NCI-H345 treated with DMSO at 0.1 percent for 48 hours (cell line): ENCODE measurements at regions not wholly inside any gene's neighbourhood (a gene's known extent, or its start where the extent isn't known, plus 50 kb on each side); places are given as distances from the start of the nearest gene placed in this dataset.

Experiments
- DNase-seq: peaks from one replicate; lab custom pipeline; 2025; ENCODE audit not compliant: unreplicated experiment; lab: John Stamatoyannopoulos, UW

GRCh38 chr5:176711883-176712282 lies 64.6 kb downstream of the TSPAN17 start:
- DNase-seq, result no peak

DNA sequence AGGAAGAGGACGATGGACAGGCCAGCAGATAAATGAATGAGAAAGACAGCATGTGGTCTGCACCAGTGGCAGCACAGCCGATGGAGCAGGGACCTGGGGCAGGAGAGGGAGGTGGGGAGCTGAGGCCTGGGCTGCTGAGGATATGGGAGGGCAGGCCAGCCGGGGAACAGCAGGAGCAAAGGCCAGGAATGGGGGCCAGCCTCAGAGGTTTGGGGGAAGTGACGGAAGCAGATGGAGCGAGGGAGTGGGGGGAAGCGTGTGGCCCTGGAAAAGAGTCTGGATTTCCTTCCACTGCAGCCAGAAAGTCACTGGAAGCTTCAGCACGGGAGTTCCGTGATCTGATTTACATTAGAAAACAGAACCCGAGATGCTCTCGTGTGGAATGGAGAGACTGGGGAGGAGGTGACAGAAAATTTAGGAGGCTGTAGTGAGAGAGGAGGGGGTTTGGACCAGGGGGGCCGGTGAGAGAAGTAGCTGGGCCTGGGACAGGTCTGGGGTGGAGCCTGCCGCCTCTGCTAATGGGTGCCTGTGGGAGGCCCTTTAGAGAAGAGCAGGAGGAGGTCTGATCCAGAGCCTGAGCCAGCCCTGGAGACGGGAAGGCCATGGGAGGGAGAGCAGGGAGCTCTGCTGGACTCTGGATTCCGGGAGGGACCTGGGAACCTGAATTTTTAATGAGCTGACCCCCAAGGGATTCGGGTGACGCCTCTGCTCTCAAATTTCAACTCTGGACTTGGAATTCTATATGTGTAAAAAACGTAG lies 65.4 kb downstream of the TSPAN17 start:
- no peak for DNase-seq

DNA sequence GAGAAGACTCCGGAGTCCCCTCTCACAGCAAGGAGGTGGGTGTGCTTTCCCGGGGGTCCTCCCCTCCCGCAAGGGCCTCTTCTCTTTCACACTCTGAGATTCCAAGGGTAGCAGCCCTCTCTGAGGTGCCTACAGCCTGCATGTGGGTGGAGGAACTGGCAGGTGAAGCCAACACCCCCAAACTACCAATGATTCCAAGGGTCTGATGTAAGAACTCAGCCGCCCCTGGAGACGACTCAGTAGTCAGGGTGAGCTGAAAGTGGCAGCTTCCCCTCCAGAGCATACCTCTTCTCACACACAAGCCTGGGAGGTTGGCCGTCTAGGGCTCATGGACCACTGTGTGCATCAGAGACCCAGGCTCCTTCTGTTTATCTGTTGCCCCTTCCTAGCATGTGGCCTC lies 66.1 kb downstream of the TSPAN17 start:
- no peak for DNase-seq

GRCh38 chr5:176714067-176714466 lies 66.8 kb downstream of the TSPAN17 start:
- DNase-seq, result no peak

DNA sequence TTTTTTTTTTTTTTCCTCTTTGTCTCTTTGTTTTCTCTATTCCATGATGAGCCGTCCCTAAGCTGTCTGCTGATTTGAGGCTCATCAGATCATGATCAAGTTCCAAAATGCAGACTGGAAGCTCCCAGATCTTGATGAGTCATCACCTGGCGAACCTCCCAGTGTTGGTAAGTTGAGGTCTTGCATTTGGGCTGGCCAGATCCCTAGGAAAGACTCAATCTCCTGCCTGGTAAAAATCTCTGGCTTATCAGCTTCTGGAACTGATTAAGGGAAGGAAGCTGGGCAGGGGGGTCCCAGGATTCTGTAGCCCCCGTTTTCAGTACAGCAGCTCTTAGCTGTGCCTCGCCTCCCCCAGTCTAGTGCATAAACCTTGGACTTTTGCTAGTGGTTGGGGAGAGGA lies 69.0 kb downstream of the TSPAN17 start:
- DNase-seq, result no peak

DNA sequence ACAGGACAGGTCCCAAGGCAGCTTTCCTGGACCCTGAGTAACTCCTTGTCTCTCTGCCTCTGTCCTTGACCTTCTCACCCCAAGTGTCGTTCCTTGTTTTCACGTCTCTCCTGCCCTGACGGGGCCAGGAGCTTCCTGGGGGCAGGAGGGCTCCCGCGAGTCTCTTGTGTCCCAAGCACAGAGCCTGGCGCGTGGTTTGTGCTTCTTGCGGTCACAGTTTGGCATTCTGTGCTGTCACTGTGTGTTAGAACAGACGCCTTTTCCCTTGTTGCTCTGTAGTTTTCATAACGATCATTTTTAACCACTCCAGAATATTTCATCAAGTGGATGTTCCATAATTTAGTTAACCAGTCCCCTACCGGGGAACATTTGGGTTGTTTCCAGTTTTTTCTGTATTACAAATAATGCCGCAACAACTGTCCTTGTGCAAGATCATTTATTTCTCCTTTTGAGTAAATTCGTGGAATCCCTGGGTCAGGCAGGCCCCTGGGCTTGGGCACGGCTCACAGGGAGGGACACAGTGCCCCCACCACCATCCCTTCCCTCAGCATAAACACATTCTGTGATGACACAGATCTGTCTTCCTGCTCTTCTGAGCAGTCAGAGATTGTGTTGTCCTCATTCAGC lies 71.9 kb downstream of the TSPAN17 start:
- no peak for DNase-seq

GRCh38 chr5:176721509-176721908 lies 74.2 kb downstream of the TSPAN17 start:
- no peak for DNase-seq

DNA sequence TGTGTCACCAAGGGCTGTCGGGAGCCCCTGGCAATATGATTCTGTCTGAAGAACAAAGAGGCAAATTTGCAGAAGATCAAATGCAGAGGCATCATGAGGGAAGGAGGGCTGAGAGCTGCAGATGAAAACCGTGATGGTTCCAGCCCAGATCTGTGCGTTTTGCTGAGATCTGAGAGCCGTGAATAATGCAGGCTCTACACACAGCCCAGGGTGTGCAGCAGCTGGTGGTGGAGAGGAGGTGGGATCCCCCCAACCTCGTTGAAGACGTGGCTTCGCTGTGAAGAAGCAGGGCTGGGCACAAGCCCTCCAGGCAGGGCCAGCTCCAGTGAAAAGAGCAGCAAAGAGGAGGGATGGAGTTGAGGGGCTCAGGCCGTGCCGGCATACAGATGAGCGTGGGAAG lies 75.5 kb downstream of the TSPAN17 start:
- no peak for DNase-seq

DNA sequence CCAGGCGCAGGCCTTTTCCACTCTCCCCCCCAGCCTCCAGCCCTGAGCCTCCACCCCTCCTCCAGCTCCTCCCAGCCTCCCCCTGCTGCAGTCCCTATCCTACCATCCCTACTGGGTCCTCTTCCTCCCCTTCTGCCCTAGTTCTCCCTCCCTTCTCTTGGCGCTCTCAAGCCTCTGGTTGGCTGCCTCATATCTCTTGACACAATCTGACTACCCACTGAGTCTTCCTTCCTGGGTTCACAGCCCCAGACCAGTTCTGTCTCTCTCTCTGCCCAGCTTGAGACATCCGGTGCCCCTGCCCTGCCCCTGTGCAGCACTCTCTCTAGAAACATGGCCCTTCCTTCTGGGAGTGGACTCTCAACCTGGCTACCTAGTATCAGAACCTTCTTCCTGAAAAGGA lies 76.2 kb downstream of the TSPAN17 start:
- DNase-seq, result no peak

DNA sequence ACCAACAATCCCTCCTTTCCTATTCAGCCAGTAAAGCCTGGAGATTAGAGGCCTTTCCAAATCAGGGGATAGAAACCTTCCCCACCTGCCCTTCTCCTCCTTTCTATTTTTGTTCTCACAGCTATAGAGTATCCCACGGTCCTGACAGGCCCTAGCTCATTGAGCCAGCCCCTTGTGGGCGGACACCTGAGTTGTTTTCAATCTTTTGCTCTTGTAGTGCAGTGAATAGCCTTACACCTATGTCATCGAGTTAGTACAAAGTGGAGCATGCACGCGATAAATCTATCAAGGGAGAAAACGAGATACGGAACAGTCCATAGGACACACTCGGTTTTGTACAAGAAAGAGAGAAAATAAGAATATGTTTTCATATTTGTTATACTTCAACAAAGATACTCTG lies 77.2 kb downstream of the TSPAN17 start:
- no peak for DNase-seq

GRCh38 chr5:176725521-176726280 lies 78.4 kb downstream of the TSPAN17 start:
- peak; percentile 71 for DNase-seq

GRCh38 chr5:176726746-176727527 lies 79.7 kb downstream of the TSPAN17 start:
- DNase-seq, result no peak

GRCh38 chr5:176727528-176727900 lies 80.2 kb downstream of the TSPAN17 start:
- DNase-seq, result no peak

DNA sequence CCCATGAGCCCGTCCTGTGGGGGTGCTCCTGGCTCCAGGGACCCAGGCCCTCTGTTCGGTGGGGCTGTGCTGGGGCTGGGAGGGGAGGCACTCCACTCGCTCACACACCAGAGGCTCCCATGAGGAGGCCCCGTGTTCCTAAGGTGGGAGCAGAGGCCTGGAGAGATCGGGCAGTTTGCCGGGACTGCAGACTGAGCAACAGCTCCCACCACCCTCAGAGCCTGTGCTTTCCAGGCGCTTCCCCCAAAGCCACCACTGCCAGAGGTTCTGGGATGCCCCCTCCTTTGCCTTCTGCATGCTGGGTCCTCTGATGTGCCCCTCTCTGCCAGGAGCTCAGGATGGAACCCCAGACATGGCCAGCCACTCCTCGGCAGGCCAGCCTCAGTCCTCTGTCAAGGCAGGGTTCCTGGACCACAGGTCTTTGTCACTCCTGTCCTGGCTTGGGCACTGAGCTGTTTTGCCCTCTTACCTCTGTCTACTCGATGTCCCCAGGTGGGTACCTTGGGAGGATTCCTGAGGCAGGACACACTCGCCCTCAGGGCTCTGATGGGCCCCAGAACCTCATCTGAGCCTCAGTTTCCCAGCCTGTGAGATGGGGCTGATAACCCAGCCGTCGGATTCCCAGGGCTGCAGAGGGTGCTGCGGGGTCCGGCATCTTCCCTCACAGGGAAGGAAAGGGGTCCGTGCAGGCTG lies 80.8 kb downstream of the TSPAN17 start:
- DNase-seq, result no peak

DNA sequence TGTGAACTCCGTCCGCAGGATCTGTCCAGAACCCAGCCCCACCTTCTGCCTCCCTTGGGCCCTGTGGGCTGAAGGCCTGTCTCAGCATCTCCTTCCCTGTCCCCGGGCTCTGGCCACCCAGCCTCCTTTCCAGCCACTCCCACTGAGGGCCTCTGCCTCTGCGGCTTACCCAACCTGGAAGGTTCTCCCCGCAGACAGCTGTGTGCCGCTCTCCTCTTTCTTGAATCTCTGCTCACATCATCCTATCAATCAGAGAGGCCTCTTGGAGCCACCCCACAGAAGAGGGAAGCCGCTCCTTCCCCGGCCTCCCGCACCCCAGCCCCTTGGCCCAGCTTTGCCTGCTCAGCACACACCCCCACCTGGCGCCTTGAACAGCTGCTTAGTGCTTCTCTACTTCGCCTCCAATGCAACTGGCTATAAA lies 81.5 kb upstream of the UNC5A start:
- no peak for DNase-seq

DNA sequence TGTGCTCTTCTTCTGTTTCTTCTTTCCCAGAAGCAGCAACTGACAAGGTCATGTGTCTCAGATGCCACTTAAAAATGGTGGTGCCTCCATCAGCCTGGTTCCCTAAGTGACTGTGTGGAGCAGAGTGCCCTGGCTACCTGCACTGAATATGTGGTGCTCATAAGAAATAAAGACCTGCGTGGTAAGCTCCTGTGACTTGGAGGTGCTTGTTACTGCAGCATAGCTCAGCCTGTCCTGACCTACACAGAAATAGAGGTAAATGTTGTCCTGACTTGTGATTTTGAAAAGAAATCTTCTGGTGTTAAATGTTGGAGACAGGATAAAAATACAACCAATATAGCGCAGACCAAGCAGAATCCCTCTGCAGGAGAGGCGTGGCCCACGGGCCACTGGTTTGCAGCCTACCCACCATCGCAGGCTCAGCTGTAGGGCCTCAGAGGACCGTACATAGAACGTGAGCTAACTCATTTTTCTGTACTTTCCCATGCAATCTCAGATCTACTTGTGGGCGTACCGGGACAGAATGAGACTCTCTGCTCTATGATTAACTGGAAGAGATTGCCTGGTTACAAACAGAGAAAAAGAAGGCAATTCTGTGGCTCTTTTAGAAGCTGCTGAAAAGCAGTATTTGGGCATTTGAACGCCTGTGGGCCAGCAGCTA lies 79.4 kb upstream of the UNC5A start:
- no peak for DNase-seq

GRCh38 chr5:176731506-176732160 lies 78.7 kb upstream of the UNC5A start:
- no peak for DNase-seq

- no peak for DNase-seq
These were observed 78.1 kb upstream of the UNC5A start for GRCh38 chr5:176732306-176732705.

DNA sequence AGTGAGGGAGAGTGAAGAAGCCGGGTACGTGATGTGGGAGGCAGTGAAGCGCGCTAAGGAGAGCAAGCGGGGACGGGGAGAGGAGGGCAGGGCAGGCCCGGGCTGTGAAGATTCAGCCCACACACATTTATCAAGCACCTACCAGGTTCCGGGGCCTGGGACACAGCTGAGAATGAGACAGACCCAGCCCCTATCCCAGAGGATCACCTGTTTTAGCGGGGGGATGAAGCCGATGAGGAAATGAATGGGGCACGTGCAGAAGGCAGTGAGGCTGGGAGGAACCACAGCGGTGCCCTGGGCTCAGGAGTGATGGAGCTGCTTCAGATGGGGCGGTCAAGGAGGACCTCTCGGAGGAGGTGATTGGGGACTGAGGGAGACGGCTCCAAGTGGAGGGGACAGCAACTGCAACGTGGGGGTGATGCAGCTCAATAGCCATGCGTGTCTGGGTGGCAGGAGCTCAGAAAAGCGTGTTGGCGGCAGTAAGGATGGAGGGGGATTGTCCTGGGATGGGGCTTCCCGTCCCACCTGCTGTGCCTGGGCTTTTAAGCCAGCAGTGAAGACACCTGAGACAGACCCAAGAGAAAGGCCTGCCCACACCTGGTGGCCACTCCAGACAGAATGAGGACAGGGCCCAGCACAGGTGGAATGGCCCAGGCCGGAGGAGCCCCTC lies 77.5 kb upstream of the UNC5A start:
- DNase-seq, result no peak
